HG02642 (cell line): ENCODE measurements at regions not wholly inside any gene's neighbourhood (a gene's known extent, or its start where the extent isn't known, plus 50 kb on each side); places are given as distances from the start of the nearest gene placed in this dataset.

Experiments used
- ATAC-seq: cut with Tn5 transposase; IDR thresholded peaks from one replicate; pipeline ENCODE4 v1.9.1; 2021; ENCODE audit warnings: mild to moderate bottlenecking; ENCODE audit not compliant: unreplicated experiment, poor library complexity

DNA sequence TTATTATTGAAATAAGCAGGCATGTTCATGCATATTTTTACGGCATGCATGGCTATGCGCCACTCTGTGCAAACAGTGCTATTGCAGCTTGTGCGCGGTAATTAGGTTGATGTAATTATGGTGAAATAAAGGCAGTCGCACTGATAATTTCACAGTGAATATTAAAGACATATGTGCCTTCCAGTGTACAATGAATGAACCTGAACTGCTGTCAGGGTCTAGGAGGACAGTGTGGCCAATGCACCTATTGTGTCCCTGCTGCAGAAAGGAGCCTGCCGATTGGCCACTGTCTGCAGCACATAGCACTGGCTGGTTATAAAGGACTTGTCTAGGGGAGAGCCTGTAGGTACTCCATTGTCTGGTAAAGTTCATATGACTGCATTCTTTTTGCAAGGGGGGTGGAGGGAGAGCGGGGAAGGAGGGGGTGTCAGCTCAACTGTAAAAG, 340.4 kb downstream of the USP25 start:
- ATAC-seq, result no peak

DNA sequence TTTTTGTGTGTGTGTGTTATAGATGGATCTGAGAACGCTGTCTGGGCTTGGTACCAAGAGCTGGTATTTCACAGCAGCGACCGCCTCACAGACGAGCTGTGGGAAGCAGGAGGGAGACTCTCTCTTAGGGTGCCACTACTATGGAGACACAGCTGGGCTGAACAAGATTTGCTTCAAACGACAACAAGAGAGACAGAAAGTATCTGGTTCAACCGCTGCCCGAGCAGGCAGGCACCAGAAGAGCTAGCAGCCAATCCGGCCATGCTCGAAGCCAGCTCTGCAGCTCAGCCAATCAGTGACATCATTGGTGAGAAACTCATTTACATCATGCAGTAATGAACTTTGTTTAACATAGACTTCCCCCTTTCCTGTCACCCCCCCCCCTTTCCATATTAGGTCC, 341.3 kb downstream of the USP25 start:
- ATAC-seq, result no peak

DNA sequence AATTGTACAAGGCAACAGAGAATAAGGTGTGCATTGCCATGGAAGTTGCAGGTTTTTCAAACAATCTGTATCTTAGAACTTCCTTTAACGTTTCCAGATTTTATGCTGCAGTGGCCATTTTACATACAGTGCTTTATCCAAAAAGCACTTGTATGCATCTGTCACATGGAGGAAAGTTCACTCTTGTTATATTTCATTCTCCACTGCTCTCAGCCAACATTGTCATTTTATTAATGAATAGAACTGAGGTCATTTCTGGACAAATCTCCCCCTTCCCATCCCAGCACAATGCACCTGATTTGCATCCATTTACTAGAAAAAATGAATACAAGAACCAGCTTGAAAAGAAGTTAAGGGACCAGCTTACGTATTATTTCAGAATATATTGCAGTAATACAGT, 342.0 kb downstream of the USP25 start:
- no peak for ATAC-seq

DNA sequence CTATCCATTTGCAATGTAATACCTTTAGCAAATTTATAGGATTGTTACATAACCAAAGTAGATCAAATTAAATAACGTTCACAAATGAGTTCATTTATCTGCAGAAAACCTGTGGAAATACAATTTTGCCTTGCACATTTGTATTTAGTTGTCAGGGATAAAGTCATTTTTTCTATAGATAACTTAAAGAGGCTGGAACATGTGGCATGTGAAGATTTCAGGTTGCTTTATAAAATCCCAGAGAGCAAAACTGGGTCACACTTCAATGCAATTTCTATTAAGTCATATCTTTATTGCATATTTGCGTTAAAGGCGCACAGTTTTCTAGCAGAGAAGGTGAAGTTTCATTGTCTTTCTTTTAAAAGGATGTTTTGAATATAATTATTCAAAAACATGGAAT, 342.4 kb downstream of the USP25 start:
- ATAC-seq, result no peak

DNA sequence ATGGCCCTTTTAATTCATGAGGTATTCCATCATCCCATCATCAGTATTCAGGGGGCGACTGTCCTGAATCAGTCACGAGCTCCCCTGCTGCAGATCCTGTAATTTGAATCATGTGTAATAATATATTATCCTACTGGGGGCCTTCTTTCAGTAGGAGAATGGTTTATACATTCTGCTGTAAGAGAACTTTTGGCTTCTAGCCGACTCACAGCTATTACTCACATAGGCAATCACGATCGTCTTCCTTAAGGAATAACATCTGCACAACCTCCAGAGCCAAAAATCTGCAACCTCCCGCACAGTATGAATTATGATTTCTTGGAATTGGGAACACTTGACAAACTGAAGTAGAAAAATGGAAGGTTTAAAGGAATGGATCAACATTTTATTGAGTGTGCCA, 343.0 kb downstream of the USP25 start:
- no peak for ATAC-seq

DNA sequence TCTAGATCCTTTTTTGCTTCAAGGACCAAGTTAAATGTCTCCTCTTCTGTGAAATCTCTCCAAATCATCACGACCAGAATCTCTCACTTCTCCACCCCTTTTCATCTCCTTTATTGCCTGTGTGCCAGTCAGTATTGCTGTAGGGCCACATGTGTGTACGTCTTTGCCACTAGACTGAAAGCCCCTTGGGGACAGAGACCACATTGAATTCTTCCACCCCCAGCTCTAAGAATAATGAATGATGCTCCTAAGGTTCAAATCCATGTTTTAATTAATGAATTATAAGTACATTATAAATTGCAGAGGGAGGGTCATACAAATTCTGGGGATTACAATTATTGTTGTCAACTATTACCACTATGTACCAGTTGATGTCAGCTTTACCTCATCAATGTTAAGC, 343.8 kb downstream of the USP25 start:
- no peak for ATAC-seq

DNA sequence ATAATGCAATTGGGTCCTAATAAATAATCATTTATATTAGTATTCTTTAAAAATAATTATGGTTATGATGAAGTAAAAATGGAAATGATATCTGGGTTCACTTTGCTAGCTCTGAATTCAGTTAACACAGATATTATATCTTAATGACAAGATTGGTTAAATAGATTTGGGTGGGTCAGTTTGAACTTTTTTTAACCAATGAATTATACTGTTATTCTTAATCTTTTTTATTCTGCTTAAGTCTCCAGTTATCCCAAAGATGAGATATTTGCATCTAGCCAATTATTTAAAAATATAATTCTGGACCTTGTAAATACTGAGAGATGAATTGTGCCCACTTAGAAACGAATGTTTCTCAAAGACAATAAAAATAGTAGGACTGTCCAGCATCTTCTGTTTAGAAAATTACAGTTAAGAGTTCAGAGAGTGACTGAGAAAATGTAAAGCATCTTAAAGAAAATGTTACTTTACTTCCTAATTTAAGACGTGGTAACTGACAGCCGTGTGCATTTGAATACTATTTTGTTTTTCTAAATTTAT, 345.2 kb downstream of the USP25 start:
- ATAC-seq, result no peak

DNA sequence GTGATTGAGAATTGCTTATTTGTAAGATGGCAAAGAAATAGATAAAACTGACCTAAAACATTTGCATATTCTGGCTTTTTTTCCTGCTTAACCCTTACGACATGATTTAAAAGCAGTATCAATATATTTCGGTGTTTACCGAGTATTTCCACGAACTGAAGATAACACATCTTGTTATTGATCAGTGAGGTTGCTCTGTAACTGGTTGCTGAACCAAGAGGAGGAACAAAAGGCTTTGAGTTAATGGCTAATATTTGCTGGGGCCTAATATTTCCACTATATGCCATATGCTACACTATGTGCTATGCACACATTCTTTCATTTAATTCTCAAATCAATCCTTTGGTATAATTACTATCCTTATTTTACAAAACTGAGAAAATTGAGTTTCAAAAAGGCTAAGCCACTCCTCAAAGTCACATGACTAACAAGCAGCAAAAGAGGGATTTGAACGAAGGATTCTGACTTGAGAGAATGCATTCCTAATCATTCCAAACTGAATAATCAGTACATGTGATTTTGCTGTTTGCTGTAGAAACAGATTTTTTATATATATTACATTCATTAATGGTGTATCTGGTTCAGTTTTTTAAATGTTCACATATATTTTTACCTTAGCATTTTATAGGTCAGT, 346.0 kb downstream of the USP25 start:
- ATAC-seq, result no peak

DNA sequence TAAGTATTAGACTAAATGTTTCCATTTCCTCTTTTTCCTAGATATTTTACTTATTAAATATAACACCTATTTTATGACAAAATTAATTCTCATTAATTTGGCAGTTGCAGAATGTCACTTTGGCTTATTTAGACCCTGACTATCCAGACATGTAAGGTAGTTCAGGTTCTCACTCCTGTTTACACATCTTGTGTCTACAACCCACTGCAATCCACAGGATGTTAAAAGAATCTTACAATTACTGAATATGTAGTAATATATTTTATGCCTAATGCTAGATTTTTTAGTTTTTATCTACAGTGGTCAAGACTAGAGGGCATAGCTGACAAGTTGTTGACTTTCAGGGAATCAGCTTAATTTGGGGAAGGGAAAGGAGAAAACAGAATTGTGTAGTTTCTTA, 346.7 kb downstream of the USP25 start:
- no peak for ATAC-seq

DNA sequence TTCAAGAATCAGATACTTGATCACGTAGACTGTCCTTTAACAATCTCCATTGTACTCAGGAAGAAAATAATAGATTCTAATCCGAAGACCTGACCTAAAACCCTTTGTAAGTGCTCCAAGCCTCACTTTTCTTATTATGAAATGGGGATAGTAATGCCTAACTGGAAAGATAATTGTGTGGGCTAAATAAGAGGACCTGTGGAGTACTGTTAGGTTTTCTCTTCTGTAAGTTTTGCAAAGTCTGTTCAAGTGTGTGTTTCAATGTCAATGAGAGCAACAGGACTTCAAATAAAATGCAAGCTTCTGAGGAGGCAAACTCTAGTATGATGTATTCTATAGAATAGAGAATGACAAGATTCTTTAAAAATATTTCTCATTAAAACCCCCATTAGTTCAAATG, 348.6 kb downstream of the USP25 start:
- ATAC-seq, result no peak

DNA sequence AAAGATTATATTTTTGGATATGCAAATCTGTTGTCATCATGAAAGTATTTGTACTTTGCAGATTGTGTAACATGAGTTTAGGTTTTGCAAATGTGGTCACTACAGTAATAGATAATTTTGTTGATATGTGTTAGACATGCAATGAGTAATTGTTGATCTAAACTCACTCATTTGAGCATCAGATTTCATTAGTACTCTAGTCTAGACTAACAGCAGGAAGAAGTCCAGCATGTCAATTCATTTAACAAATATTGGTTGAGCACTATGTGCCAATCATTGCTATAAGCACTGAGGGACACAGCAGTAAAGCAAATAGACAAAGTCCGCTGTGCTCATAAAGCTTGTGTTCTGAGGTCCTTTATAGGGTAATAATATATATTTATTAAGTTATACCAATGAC, 350.0 kb downstream of the USP25 start:
- ATAC-seq, result no peak

DNA sequence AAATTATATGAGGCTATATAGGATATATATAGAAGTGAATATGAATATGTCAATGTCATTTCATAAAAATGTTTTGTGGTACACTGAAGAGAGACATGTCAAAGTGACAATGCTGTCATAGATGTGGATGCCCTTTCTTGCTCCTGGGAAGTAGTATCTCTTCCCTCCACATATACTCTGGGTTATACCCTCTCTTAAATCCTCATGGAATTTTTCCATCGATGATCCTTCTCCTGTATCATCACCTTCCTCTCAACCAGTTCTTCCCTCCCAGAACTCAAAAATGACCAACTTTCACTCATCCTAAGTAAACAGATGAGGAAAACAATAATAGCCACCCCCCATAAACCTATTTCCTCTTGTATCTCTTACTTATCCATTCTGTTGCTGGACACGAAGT, 351.5 kb downstream of the USP25 start:
- ATAC-seq, result no peak

DNA sequence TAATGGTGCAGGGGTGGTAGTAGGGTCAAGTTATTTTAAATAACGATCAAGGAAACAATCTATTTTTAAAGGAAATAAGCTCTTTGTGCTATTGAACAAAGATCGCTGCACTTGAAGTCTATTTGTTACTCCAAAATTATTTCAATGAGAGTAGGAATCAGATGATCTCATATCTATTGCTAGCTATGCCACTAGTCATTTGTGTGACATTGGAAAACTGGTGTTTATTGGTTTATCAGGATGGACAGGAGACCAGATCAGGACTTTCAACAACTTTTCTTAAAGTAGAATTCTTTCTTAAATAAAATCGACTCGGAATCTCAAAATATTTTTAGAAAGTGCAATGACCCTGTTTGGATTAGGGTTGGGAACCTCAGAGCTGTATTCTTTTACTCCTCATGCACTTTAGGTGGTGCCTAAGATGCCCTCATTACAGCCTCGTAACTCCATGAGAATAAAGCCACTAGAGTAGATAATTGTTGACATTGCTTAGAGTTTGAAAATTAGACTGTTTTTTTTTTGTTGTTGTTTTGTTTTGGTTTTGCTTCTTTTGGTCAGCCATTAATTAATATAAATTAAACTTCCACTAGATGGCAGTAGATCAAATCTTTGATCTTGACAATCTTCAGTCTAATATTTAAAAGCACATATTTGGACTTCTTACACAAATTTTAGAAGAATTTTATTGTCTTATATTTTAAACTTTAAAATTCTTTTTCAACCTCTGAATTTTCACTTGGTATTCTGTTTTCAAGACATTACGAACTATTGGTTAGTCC, 352.4 kb downstream of the USP25 start:
- ATAC-seq, result no peak

DNA sequence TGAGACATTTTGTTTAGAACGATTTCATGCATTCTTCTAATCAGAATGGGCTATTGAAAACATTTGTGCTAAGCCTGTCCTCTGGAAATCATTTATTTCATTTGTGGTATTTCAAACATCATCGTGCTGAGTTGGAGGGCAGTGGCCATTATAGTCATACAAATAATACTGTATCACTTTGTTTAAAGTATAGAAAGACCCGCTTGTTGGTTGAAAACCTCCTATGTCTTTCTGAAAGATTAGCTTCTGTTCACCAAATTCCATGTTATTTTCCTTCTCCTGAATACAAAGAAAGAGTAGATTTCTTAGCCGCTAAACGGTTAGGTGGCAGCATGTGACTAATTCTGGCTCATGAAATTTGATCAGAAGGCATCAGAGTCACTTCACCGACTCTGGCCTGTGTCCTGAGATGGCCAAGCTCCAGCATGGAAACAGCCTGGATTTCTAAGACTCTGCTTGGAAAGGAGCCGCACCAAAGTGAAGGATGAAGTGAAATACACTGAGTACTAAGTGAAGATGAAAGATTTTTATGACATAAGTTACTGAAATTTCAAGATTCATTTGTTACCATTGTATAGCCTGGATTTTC, 355.1 kb downstream of the USP25 start:
- ATAC-seq, result no peak

DNA sequence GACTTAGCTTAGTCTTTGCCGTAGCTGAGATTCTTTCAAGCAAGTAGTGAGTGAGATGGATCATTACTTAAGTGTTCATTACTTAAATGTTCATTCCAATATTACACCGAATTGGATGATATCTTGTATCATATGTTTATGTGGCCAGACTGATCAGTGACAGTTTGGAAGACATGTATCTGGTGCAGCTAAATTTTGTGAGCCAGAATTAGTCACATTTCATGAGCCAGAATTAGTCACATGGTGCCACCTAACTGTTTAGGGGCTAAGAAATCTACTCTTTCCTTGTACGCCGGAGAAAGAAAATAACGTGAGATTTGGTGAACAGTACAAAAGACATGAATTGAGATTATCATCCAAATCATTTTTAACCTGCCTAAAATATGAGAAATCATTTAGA, 355.6 kb downstream of the USP25 start:
- no peak for ATAC-seq

DNA sequence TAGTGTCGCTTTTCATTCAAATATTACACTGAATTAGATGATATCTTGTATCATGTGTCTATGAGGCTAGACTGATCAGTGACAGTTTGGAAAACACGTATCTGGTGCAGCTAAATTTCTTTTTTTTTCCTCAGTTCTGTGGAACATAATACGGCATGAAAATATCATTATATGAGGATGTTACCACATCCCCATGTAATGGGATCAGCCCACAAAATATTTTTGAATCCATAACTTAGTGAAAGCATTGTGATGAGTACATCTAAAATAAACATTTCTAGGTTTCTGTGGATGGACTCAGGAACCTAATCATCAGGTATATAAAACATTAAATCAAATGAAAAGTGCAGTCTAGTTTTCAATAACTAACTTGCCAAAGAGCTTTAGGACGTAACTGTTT, 356.3 kb downstream of the USP25 start:
- no peak for ATAC-seq

DNA sequence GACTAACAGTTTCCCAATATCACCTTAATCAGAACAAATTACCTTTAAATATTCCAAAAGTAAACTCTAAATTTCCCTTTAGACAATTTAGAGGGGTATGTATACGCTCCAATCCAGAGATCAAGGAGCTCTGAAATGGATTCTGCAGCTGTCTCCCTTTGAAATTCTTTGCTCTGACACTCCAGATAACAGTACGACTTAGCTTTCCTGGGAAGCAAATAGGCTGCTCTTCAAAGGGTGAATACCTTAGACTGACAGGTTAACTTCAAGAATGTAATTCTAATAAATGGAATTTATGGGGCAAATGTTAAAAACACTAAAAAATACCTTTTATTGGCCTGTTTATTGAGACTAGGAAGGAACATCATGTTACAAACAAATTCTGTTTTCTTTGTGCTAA, 357.2 kb downstream of the USP25 start:
- no peak for ATAC-seq

DNA sequence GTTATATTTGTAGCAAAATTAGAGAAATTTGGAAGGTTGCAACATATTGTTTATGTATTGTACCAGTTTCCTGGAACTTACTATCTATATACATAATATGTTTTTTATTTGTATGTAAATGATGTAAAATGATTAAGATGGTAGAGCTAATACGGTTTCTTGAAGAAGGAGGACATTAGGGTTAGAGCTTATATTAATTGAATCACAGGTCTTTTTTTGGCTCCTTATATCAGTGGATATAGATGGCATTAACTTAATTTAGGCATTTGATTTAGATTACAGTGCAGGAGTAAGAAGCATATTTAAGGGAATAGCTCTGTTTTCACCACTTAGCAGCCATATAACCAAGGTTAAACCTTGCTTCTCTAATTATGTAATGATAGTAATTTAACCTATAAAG, 357.7 kb downstream of the USP25 start:
- no peak for ATAC-seq

DNA sequence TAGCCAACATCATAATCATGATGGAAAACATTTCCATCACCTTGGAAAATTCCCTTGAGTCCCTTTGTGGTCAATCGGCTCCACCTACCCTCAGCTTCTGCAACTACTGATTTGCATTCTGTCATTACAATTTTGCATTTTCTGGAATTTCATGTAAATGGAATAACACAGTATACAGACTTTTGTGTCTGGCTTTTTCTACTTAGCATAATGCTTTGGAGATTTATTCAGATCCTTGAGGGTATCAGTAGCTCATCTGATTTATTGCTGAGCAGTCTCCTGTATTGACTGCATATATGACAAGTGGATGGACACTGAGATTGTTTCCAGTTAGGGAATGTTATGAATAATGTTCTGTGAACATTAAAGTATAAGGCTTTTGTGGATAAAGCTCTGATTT, 358.3 kb downstream of the USP25 start:
- ATAC-seq, result no peak

DNA sequence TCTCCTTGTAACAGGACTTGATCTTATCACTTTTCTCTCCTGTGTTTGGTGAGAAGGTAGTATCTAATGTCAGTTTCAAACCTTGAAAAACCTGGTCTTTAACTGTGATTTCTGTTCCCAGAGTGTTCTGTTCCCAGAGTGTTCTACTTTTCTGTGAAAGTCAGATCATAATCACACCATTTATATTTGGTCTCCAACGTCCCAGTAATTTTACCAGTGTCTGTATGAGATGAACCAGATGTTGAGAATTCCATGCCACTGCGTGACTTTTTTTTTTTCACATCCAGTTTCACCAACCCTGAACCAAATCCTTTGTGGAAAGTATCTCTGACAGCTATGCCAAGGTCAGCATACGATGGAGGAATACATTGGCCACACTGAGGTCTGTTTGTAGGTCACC, 365.2 kb downstream of the USP25 start:
- no peak for ATAC-seq

DNA sequence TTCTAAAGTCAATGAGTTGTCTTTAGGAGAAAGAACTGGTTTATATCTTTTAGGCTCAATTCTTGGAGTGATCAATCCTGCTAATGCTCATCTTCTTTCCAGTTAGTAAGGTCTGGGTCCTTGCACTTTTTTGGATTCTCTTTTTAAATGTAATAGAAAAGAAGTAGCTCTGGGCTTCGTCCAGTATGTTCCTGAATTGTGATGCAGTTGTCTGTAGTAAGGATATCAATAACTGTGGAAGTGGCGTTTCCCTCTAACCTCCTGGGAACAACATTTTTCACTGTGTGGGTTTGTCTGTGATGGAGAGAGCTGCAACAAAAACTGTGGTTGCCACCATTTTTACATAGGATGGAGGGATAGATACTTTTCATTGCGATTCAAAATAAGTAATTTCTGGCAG, 367.2 kb downstream of the USP25 start:
- no peak for ATAC-seq

DNA sequence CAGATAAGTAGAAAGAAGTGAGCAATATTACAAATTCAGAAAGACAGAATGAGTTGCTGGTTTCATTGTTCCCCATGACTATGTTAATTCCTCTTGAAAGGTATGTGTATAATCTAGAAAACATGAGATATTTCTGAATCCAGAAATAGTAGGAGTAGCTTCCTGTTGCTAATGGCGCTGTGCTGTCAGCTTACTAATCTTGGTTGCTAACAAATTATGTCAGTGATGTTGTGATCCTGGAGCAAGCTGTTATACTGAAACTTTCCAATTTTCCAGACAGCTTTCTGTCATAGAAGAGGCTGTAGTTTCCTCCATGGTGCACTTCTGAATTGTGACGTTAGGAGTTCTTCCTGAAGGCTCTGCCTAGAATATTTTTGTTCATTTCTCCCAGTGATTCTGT, 372.3 kb downstream of the USP25 start:
- ATAC-seq, result no peak
